Peyer's patch (tissue), 4 donors: ENCODE measurements at regions not wholly inside any gene's neighbourhood (a gene's known extent, or its start where the extent isn't known, plus 50 kb on each side); places are given as distances from the start of the nearest gene placed in this dataset.

ENCODE experiments used
- DNase-seq, 3 donors: peaks; one replicate each; pipeline ENCODE4 v3.0.0-alpha.2; 2017 to 2019
- H3K27ac ChIP-seq, 4 donors: fragments of 200-600 bp; sonication (generic); one replicate each; pipeline ENCODE4 v1.5.1; 2016 to 2019
- H3K27me3 ChIP-seq, 2 donors: fragments of 200-600 bp; sonication (generic); one replicate each; pipeline ENCODE4 v1.5.1; 2019
- H3K36me3 ChIP-seq, 3 donors: fragments of 200-600 bp; sonication (generic); one replicate each; pipeline ENCODE4 v1.5.1; 2016 to 2019
- H3K4me1 ChIP-seq, 4 donors: fragments of 200-600 bp; sonication (generic); one replicate each; pipeline ENCODE4 v1.5.1; 2016 to 2019
- H3K4me3 ChIP-seq, 4 donors: fragments of 200-600 bp; sonication (generic); 1 replicate in 3 of 4; 2 replicates in 1 of 4; pipeline ENCODE4 v1.5.1; 2016 to 2019; ENCODE audit warnings: mild to moderate bottlenecking in 1 of 4
- H3K9me3 ChIP-seq, 4 donors: fragments of 200-600 bp; sonication (generic); one replicate each; pipeline ENCODE4 v1.5.1; 2016 to 2019; ENCODE audit warnings: mild to moderate bottlenecking in 1 of 4
- POLR2A ChIP-seq, 2 donors: fragments of 450-650 bp; IDR thresholded peaks; one replicate each; pipeline ENCODE4 v1.5.1; 2017; ENCODE audit warnings: antibody characterized with exemption in 2 of 2, mild to moderate bottlenecking in 2 of 2, moderate library complexity in 2 of 2
- TF ChIP-seq, protein P1 (sequence below), 6 experiments: fragments of 450-650 bp in 4 of 6; fragments of 200-600 bp in 2 of 6; sonication (generic) in 1 of 6; IDR thresholded peaks; one replicate each; pipeline ENCODE4 v1.5.1; 2017 to 2019; ENCODE audit warnings: antibody characterized with exemption in 6 of 6, mild to moderate bottlenecking in 3 of 6, moderate library complexity in 1 of 6

GRCh38 chr3:36309092-36309491 is 71.2 kb upstream of the STAC start:
- H3K27me3 ChIP-seq = no peaks in the 10 kb centered on the region
- no peaks in the 10 kb centered on the region for H3K4me1 ChIP-seq
- no peak for TF ChIP-seq POLR2A (IDR thresholded peaks at IDR 0.05)
- TF ChIP-seq, protein P1, sequence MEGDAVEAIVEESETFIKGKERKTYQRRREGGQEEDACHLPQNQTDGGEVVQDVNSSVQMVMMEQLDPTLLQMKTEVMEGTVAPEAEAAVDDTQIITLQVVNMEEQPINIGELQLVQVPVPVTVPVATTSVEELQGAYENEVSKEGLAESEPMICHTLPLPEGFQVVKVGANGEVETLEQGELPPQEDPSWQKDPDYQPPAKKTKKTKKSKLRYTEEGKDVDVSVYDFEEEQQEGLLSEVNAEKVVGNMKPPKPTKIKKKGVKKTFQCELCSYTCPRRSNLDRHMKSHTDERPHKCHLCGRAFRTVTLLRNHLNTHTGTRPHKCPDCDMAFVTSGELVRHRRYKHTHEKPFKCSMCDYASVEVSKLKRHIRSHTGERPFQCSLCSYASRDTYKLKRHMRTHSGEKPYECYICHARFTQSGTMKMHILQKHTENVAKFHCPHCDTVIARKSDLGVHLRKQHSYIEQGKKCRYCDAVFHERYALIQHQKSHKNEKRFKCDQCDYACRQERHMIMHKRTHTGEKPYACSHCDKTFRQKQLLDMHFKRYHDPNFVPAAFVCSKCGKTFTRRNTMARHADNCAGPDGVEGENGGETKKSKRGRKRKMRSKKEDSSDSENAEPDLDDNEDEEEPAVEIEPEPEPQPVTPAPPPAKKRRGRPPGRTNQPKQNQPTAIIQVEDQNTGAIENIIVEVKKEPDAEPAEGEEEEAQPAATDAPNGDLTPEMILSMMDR (IDR thresholded peaks at IDR 0.05) = no peak
- DNase-seq = no peak
- no peak overlapping the region for H3K4me3 ChIP-seq
- H3K27ac ChIP-seq = no peak overlapping the region
- no peaks in the 10 kb centered on the region for H3K9me3 ChIP-seq
- no peaks in the 10 kb centered on the region for H3K36me3 ChIP-seq

GRCh38 chr3:36312351-36312750 is 68.0 kb upstream of the STAC start:
- no peaks in the 10 kb centered on the region for H3K27me3 ChIP-seq
- H3K4me3 ChIP-seq = no peak overlapping the region
- DNase-seq = no peak
- no peaks in the 10 kb centered on the region for H3K36me3 ChIP-seq
- no peak overlapping the region for H3K27ac ChIP-seq
- H3K9me3 ChIP-seq = peaks cover 0 to 8% (median 0%) of the 10 kb centered on the region in 4 donors
- no peaks in the 10 kb centered on the region for H3K4me1 ChIP-seq
- no peak for TF ChIP-seq POLR2A (IDR thresholded peaks at IDR 0.05)
- TF ChIP-seq, protein P1 (IDR thresholded peaks at IDR 0.05) = no peak

- no peaks in the 10 kb centered on the region for H3K4me1 ChIP-seq
- no peak overlapping the region for H3K4me3 ChIP-seq
- DNase-seq = no peak
- H3K9me3 ChIP-seq = peaks cover 0 to 8% (median 0%) of the 10 kb centered on the region in 4 donors
- TF ChIP-seq, protein P1 (IDR thresholded peaks at IDR 0.05) = no peak
- TF ChIP-seq POLR2A (IDR thresholded peaks at IDR 0.05) = no peak
- H3K27ac ChIP-seq = no peak overlapping the region
- H3K36me3 ChIP-seq = no peaks in the 10 kb centered on the region
- H3K27me3 ChIP-seq = no peaks in the 10 kb centered on the region
Observed at GRCh38 chr3:36317915-36318314, 62.4 kb upstream of the STAC start.

DNA sequence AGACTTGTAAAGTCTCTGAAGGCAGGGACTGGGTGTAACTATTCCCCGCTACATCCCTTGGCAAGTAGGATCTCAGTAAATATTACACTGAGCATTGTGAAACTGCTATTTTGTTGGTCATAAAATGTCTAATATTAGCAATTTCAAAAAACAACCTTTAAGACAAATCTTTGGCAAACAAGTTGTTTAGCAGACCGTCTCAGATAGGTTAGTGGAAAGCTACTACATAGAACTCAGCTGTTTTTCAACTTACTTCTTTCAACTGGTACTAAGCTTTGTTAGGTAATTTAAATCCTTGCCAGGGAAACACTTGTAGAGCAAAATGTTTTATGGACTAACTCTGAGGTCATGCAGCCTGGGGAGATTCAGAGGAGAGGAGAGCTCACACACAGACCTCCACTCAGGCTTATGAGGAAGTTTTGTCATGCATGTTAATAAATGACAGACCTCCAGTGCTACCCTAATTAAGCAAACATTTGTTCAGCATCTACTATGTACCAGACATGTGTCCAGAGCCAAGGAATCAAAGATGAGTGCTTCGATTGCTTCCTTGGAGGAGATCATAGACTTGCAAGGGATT is 61.6 kb upstream of the STAC start:
- H3K4me1 ChIP-seq = no peaks in the 10 kb centered on the region
- H3K9me3 ChIP-seq = peaks cover 0 to 8% (median 0%) of the 10 kb centered on the region in 4 donors
- no peak overlapping the region for H3K4me3 ChIP-seq
- no peak overlapping the region for H3K27ac ChIP-seq
- no peaks in the 10 kb centered on the region for H3K36me3 ChIP-seq
- DNase-seq = no peak
- no peaks in the 10 kb centered on the region for H3K27me3 ChIP-seq
- TF ChIP-seq POLR2A (IDR thresholded peaks at IDR 0.05) = no peak
- TF ChIP-seq, protein P1 (IDR thresholded peaks at IDR 0.05) = no peak

DNA sequence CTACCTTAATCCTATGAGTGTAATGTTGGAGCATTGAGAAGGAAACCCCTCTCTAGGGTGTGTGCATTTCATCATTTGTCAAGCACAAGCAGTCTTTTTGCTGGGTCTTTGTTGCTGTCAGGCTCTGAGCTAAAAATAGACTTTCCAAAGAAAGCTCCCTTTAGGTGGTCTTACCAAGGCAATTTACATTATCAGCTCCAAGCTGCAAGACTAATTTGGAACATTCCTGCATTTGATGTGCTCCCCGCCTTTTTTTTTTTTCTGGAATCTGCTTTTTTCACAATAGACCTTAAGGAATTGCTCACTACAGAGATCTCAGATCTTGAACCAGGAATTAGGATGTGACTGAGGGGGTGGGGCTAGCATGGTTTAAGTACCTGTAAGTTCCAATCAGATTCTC is 60.6 kb upstream of the STAC start:
- DNase-seq = no peak
- Histone ChIP-seq H3K27me3 (no peaks in the 10 kb centered on the region), H3K36me3 (no peaks in the 10 kb centered on the region), H3K9me3 (peaks cover 0 to 8% (median 0%) of the 10 kb centered on the region in 4 donors), H3K4me3 (no peak overlapping the region), H3K4me1 (no peaks in the 10 kb centered on the region), H3K27ac (no peak overlapping the region)
- TF ChIP-seq, protein P1 (IDR thresholded peaks at IDR 0.05) = no peak
- no peak for TF ChIP-seq POLR2A (IDR thresholded peaks at IDR 0.05)
